ENCODE measurements at regions not wholly inside any gene's neighbourhood (a gene's known extent, or its start where the extent isn't known, plus 50 kb on each side); places are given as distances from the start of the nearest gene placed in this dataset.

GRCh38 chr10:57946833-57947232 lies 320.9 kb downstream of the IPMK start:
- TF ChIP-seq, protein P1, sequence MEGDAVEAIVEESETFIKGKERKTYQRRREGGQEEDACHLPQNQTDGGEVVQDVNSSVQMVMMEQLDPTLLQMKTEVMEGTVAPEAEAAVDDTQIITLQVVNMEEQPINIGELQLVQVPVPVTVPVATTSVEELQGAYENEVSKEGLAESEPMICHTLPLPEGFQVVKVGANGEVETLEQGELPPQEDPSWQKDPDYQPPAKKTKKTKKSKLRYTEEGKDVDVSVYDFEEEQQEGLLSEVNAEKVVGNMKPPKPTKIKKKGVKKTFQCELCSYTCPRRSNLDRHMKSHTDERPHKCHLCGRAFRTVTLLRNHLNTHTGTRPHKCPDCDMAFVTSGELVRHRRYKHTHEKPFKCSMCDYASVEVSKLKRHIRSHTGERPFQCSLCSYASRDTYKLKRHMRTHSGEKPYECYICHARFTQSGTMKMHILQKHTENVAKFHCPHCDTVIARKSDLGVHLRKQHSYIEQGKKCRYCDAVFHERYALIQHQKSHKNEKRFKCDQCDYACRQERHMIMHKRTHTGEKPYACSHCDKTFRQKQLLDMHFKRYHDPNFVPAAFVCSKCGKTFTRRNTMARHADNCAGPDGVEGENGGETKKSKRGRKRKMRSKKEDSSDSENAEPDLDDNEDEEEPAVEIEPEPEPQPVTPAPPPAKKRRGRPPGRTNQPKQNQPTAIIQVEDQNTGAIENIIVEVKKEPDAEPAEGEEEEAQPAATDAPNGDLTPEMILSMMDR (IDR thresholded peaks at IDR 0.05): no peak
- TF ChIP-seq REST (IDR thresholded peaks at IDR 0.05; ENCODE audit: insufficient read depth in 1 of 2, low read depth in 2 of 2, low read length in 1 of 2) (no peak), POLR2AphosphoS5 (IDR thresholded peaks at IDR 0.05; ENCODE audit: low read depth, low read length) (no peak)

Measured in Panc1 (cell line).